ENCODE measurements at regions not wholly inside any gene's neighbourhood (a gene's known extent, or its start where the extent isn't known, plus 50 kb on each side); places are given as distances from the start of the nearest gene placed in this dataset.
"Not testable (repeated sequence)": the region's sequence is repeated elsewhere in the genome, so short reads cannot be mapped to it uniquely, and the experiment has no call there.

GRCh38 chr1:200488375-200489165 lies 78.7 kb upstream of the ZNF281 start:
- peak in 2 of 3 donors; percentile 26 to 72 for DNase-seq
- no peak overlapping the region for H3K27ac ChIP-seq
- H3K9me3 ChIP-seq, result no peaks in the 10 kb centered on the region
- H3K36me3 ChIP-seq, result no peaks in the 10 kb centered on the region
- H3K4me1 ChIP-seq, result no peaks in the 10 kb centered on the region
- no peak overlapping the region for H3K4me3 ChIP-seq
- no peaks in the 10 kb centered on the region for H3K27me3 ChIP-seq
- TF ChIP-seq CTCF (IDR thresholded peaks at IDR 0.05) (peak; percentile 43 to 91 (median 84)), POLR2A (IDR thresholded peaks at IDR 0.05) (no peak)

- Histone ChIP-seq H3K4me3 (no peak overlapping the region), H3K9me3 (no peaks in the 10 kb centered on the region), H3K4me1 (no peaks in the 10 kb centered on the region), H3K36me3 (no peaks in the 10 kb centered on the region), H3K27ac (no peak overlapping the region), H3K27me3 (no peaks in the 10 kb centered on the region)
- no peak for DNase-seq
- TF ChIP-seq POLR2A (IDR thresholded peaks at IDR 0.05) (no peak), CTCF (IDR thresholded peaks at IDR 0.05) (no peak)
Measured at GRCh38 chr1:200487650-200488049, 77.8 kb upstream of the ZNF281 start.

GRCh38 chr1:200486634-200487033 lies 76.8 kb upstream of the ZNF281 start:
- no peak for TF ChIP-seq CTCF (IDR thresholded peaks at IDR 0.05)
- no peaks in the 10 kb centered on the region for H3K4me1 ChIP-seq
- H3K36me3 ChIP-seq, result no peaks in the 10 kb centered on the region
- no peak overlapping the region for H3K4me3 ChIP-seq
- no peaks in the 10 kb centered on the region for H3K9me3 ChIP-seq
- no peaks in the 10 kb centered on the region for H3K27me3 ChIP-seq
- no peak for DNase-seq
- H3K27ac ChIP-seq, result no peak overlapping the region

- not testable (repeated sequence) for H3K27ac ChIP-seq, H3K4me3 ChIP-seq, DNase-seq, H3K36me3 ChIP-seq, H3K27me3 ChIP-seq, H3K9me3 ChIP-seq, H3K4me1 ChIP-seq
Measured at GRCh38 chr1:200484438-200484946, 74.7 kb upstream of the ZNF281 start.

- Histone ChIP-seq H3K4me3 (no peak overlapping the region), H3K27ac (no peak overlapping the region), H3K9me3 (no peaks in the 10 kb centered on the region), H3K27me3 (no peaks in the 10 kb centered on the region), H3K4me1 (no peaks in the 10 kb centered on the region), H3K36me3 (no peaks in the 10 kb centered on the region)
- peak in 1 of 3 donors; percentile 59 for DNase-seq
- TF ChIP-seq POLR2A (IDR thresholded peaks at IDR 0.05) (no peak), CTCF (IDR thresholded peaks at IDR 0.05) (no peak)
Measured at GRCh38 chr1:200483491-200484143, 73.8 kb upstream of the ZNF281 start.

GRCh38 chr1:200480964-200481363 lies 71.1 kb upstream of the ZNF281 start:
- no peak for TF ChIP-seq CTCF (IDR thresholded peaks at IDR 0.05)
- no peak for TF ChIP-seq POLR2A (IDR thresholded peaks at IDR 0.05)
- Histone ChIP-seq H3K27me3 (no peaks in the 10 kb centered on the region), H3K27ac (no peak overlapping the region), H3K4me3 (no peak overlapping the region), H3K36me3 (no peaks in the 10 kb centered on the region), H3K4me1 (no peaks in the 10 kb centered on the region), H3K9me3 (no peaks in the 10 kb centered on the region)
- no peak for DNase-seq

Data from Peyer's patch (tissue), 4 donors.